Kidney (tissue), 13 donors: ENCODE measurements at regions not wholly inside any gene's neighbourhood (a gene's known extent, or its start where the extent isn't known, plus 50 kb on each side); places are given as distances from the start of the nearest gene placed in this dataset.

Experiments used
- DNase-seq, 5 donors: peaks; one replicate each; pipeline ENCODE4 v3.0.0-alpha.2; 2013 to 2020
- FAIRE-seq: peaks from 2 replicates; lab custom pipeline; 2012; peaks lifted over from hg19 to GRCh38; lab: Jason Lieb, UNC
- H3K27ac ChIP-seq, 2 donors: one replicate each; pipeline ENCODE4 v1.7.0; 2013; ENCODE audit warnings: low read depth in 2 of 2, low read length in 2 of 2, inconsistent platforms in 1 of 2
- H3K27me3 ChIP-seq: one replicate; pipeline ENCODE4 v1.7.1; 2013; ENCODE audit warnings: low read length, inconsistent platforms; ENCODE audit not compliant: control insufficient read depth, insufficient read depth
- H3K36me3 ChIP-seq, 3 donors: one replicate each; pipeline versions ENCODE4 v1.7.0 to v1.7.1; 2013; ENCODE audit warnings: low read length in 3 of 3, control low read depth in 1 of 3, inconsistent platforms in 1 of 3; ENCODE audit not compliant: insufficient read depth in 3 of 3, control insufficient read depth in 2 of 3
- H3K4me1 ChIP-seq, 3 donors: one replicate each; pipeline versions ENCODE4 v1.7.0 to v1.7.1; 2013; ENCODE audit warnings: low read length in 3 of 3, inconsistent platforms in 1 of 3, low read depth in 1 of 3; ENCODE audit not compliant: control insufficient read depth in 2 of 3, insufficient read depth in 2 of 3
- H3K4me3 ChIP-seq, 3 donors: one replicate each; pipeline versions ENCODE4 v1.7.0 to v1.8.1; 2013; ENCODE audit warnings: low read length in 3 of 3, control low read depth in 1 of 3, inconsistent platforms in 1 of 3
- H3K9ac ChIP-seq, 3 donors: one replicate each; pipeline versions ENCODE4 v1.7.0 to v1.7.1; 2013; ENCODE audit warnings: low read length in 3 of 3, control low read depth in 1 of 3, inconsistent platforms in 1 of 3
- H3K9me3 ChIP-seq, 3 donors: one replicate each; pipeline versions ENCODE4 v1.7.0 to v1.7.1; 2013; ENCODE audit warnings: low read length in 3 of 3, control low read depth in 1 of 3, inconsistent platforms in 1 of 3; ENCODE audit not compliant: control insufficient read depth in 2 of 3, insufficient read depth in 1 of 3
- CTCF ChIP-seq: IDR thresholded peaks from 3 replicates; pipeline ENCODE4 v1.5.1; 2012; ENCODE audit warnings: mild to moderate bottlenecking, moderate library complexity, borderline replicate concordance; ENCODE audit not compliant: insufficient read depth; ENCODE audit errors: extremely low read depth
- intact Hi-C: fragments of 100-400 bp; cut with DNase I; formaldehyde crosslinking; loops from one replicate; pipeline ENCODE4 v1.11.1; 2022
- donor health status: control.
- donor health status: control.
- donor health status: control.
- donor health status: control.
- donor health status: control.
- donor health status: DM: yes; HTN: yes; CAD: no.
- donor health status: Normal renal cell carcinoma (clear cell type).

- H3K9me3 ChIP-seq = no peaks in the 10 kb centered on the region
- peak in 2 of 5 donors; percentile 8 to 52 for DNase-seq
- no peaks in the 10 kb centered on the region for H3K36me3 ChIP-seq
- intact Hi-C loops = no loop called here
- peak overlapping the region in 1 of 3 donors; percentile 46 for H3K9ac ChIP-seq
- peak overlapping the region in 2 of 3 donors; percentile 56 to 59 for H3K4me3 ChIP-seq
- no peak for FAIRE-seq
- no peak overlapping the region for H3K27ac ChIP-seq
- no peaks in the 10 kb centered on the region for H3K4me1 ChIP-seq
- TF ChIP-seq CTCF = no peak
- no peaks in the 10 kb centered on the region for H3K27me3 ChIP-seq
Measured at GRCh38 chr2:129758784-129759471, 220.5 kb upstream of the RAB6C start.

GRCh38 chr2:129759472-129760010 is 219.9 kb upstream of the RAB6C start:
- H3K4me1 ChIP-seq = no peaks in the 10 kb centered on the region
- no peak overlapping the region for H3K27ac ChIP-seq
- no peak for DNase-seq
- no peaks in the 10 kb centered on the region for H3K27me3 ChIP-seq
- intact Hi-C loops = no loop called here
- no peak overlapping the region for H3K9ac ChIP-seq
- no peak overlapping the region for H3K4me3 ChIP-seq
- TF ChIP-seq CTCF = no peak
- no peak for FAIRE-seq
- H3K9me3 ChIP-seq = no peaks in the 10 kb centered on the region
- H3K36me3 ChIP-seq = no peaks in the 10 kb centered on the region

- no peaks in the 10 kb centered on the region for H3K4me1 ChIP-seq
- H3K27me3 ChIP-seq = no peaks in the 10 kb centered on the region
- peak in 1 of 5 donors; percentile 30 for DNase-seq
- H3K9ac ChIP-seq = no peak overlapping the region
- H3K36me3 ChIP-seq = no peaks in the 10 kb centered on the region
- H3K27ac ChIP-seq = no peak overlapping the region
- H3K4me3 ChIP-seq = no peak overlapping the region
- intact Hi-C loops = no loop called here
- no peak for TF ChIP-seq CTCF
- FAIRE-seq = no peak
- H3K9me3 ChIP-seq = no peaks in the 10 kb centered on the region
Measured at GRCh38 chr2:129760669-129761068, 218.8 kb upstream of the RAB6C start.
